ENCODE measurements at regions not wholly inside any gene's neighbourhood (a gene's known extent, or its start where the extent isn't known, plus 50 kb on each side); places are given as distances from the start of the nearest gene placed in this dataset.

DNA sequence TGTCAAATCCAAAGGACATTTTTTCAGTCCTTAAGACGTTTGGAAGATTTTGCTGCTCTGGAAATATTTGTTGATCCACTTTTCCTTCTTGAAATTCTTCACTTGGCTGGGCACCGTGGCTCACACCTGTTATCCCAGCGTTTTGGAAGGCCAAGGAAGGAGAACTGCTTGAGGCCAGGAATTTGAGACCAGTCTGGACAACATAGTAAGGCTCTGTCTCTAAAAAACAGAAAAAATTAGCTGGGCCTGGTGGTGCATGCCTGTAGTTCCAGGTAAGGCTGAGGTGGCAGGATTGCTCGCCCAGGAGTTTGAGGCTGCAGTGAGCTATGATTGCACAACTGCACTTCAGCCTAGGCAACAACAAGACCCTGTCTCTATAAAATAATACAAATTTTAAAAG lies 173.9 kb upstream of the MITF start:
- TF ChIP-seq GATA2 (IDR thresholded peaks at IDR 0.05; ENCODE audit: insufficient read depth, insufficient read length, low read depth, low read length) (no peak), POLR2AphosphoS5 (IDR thresholded peaks at IDR 0.05; ENCODE audit: insufficient read depth, low read depth, low read length) (no peak), EZH2 (IDR thresholded peaks at IDR 0.05; ENCODE audit: borderline replicate concordance, low read depth, low read length, severe bottlenecking) (no peak), CTCF (IDR thresholded peaks at IDR 0.05; ENCODE audit: extremely low read depth in 1 of 2, insufficient read depth in 1 of 2, low read depth in 1 of 2, low read length in 2 of 2) (no peak)

Measured in endothelial cell of umbilical vein (primary cell).